Testis (tissue), 2 donors: ENCODE measurements at regions not wholly inside any gene's neighbourhood (a gene's known extent, or its start where the extent isn't known, plus 50 kb on each side); places are given as distances from the start of the nearest gene placed in this dataset.
"Not testable (repeated sequence)": the region's sequence is repeated elsewhere in the genome, so short reads cannot be mapped to it uniquely, and the experiment has no call there.

Experiments used
- DNase-seq: peaks from one replicate; pipeline ENCODE4 v3.0.0-alpha.2; 2019
- H3K27ac ChIP-seq, 2 donors: fragments of 200-600 bp; sonication (generic); one replicate each; pipeline ENCODE4 v1.5.1; 2019
- H3K27me3 ChIP-seq: fragments of 200-600 bp; sonication (generic); one replicate; pipeline ENCODE4 v1.5.1; 2019
- H3K36me3 ChIP-seq: fragments of 200-600 bp; sonication (generic); one replicate; pipeline ENCODE4 v1.5.1; 2017; ENCODE audit warnings: low read depth; ENCODE audit errors: missing control alignments
- H3K4me1 ChIP-seq: fragments of 200-600 bp; sonication (generic); one replicate; pipeline ENCODE4 v1.5.1; 2019
- H3K4me3 ChIP-seq, 2 donors: fragments of 200-600 bp; sonication (generic); one replicate each; pipeline ENCODE4 v1.5.1; 2017 to 2019
- H3K9me3 ChIP-seq: fragments of 200-600 bp; sonication (generic); one replicate; pipeline ENCODE4 v1.5.1; 2017
- CTCF ChIP-seq, 3 experiments: fragments of 450-650 bp in 2 of 3; fragments of 200-600 bp in 1 of 3; sonication (generic) in 1 of 3; IDR thresholded peaks; one replicate each; pipeline ENCODE4 v1.5.1; 2016 to 2019; ENCODE audit warnings: antibody characterized with exemption in 3 of 3, mild to moderate bottlenecking in 2 of 3, moderate library complexity in 1 of 3
- POLR2A ChIP-seq: fragments of 450-650 bp; IDR thresholded peaks from one replicate; pipeline ENCODE4 v1.6.1; 2017; ENCODE audit warnings: antibody characterized with exemption, mild to moderate bottlenecking, moderate library complexity
- WGBS, 2 donors: methylation state at CpG; one replicate each; pipeline ENCODE4 v1.1.5; 2018; 5-methylcytosine and 5-hydroxymethylcytosine counted together
- intact Hi-C: fragments of 100-400 bp; cut with DNase I; formaldehyde crosslinking; loops from one replicate; pipeline ENCODE4 v1.15.1; 2023; ENCODE audit warnings: low total_unique reads

- intact Hi-C loops: no loop called here
- 91 to 93% methylated on average over 4 of the region's 4 CpGs for WGBS, 2 donors
Measured at GRCh38 chr10:16199216-16199615, 237.6 kb upstream of the PTER start.

GRCh38 chr10:16223618-16224017, 213.2 kb upstream of the PTER start:
- intact Hi-C loops, H3K36me3 ChIP-seq, H3K9me3 ChIP-seq, H3K27me3 ChIP-seq, H3K4me3 ChIP-seq, DNase-seq, H3K27ac ChIP-seq, H3K4me1 ChIP-seq: not testable (repeated sequence)
- 85 to 96% methylated on average over 1 of the region's 1 CpG for WGBS, 2 donors

More at GRCh38 chr10:16199216-16199615, 237.6 kb upstream of the PTER start:
- Histone ChIP-seq H3K4me3 (no peak overlapping the region), H3K27ac (no peak overlapping the region), H3K27me3 (no peaks in the 10 kb centered on the region), H3K4me1 (no peaks in the 10 kb centered on the region), H3K36me3 (no peaks in the 10 kb centered on the region), H3K9me3 (no peaks in the 10 kb centered on the region)
- no peak for DNase-seq
- TF ChIP-seq CTCF (IDR thresholded peaks at IDR 0.05) (no peak), POLR2A (no peak)

- H3K27me3 ChIP-seq: no peaks in the 10 kb centered on the region
- TF ChIP-seq CTCF (IDR thresholded peaks at IDR 0.05): no peak
- WGBS, 2 donors: 88 to 90% methylated on average over 3 of the region's 3 CpGs
- H3K27ac ChIP-seq: no peak overlapping the region
- no peaks in the 10 kb centered on the region for H3K36me3 ChIP-seq
- no peak overlapping the region for H3K4me3 ChIP-seq
- no peak for DNase-seq
- no peaks in the 10 kb centered on the region for H3K4me1 ChIP-seq
- no peaks in the 10 kb centered on the region for H3K9me3 ChIP-seq
- intact Hi-C loops: no loop called here
Measured at GRCh38 chr10:16227674-16228073, 209.1 kb upstream of the PTER start.

GRCh38 chr10:16231176-16231575, 205.6 kb upstream of the PTER start:
- no peaks in the 10 kb centered on the region for H3K36me3 ChIP-seq
- no peaks in the 10 kb centered on the region for H3K9me3 ChIP-seq
- intact Hi-C loops: no loop called here
- TF ChIP-seq POLR2A (no peak), CTCF (IDR thresholded peaks at IDR 0.05) (no peak)
- no peak for DNase-seq
- no peaks in the 10 kb centered on the region for H3K27me3 ChIP-seq
- WGBS, 2 donors: 84 to 91% methylated on average over 2 of the region's 2 CpGs
- H3K4me1 ChIP-seq: no peaks in the 10 kb centered on the region
- no peak overlapping the region for H3K27ac ChIP-seq
- no peak overlapping the region for H3K4me3 ChIP-seq

GRCh38 chr10:16231734-16232435, 204.9 kb upstream of the PTER start:
- H3K27ac ChIP-seq: no peak overlapping the region
- 71 to 78% methylated on average over 11 of the region's 11 CpGs for WGBS, 2 donors
- H3K27me3 ChIP-seq: no peaks in the 10 kb centered on the region
- H3K36me3 ChIP-seq: no peaks in the 10 kb centered on the region
- no peak for DNase-seq
- intact Hi-C loops: no loop called here
- H3K9me3 ChIP-seq: no peaks in the 10 kb centered on the region
- H3K4me3 ChIP-seq: no peak overlapping the region
- H3K4me1 ChIP-seq: no peaks in the 10 kb centered on the region
- TF ChIP-seq CTCF (IDR thresholded peaks at IDR 0.05): no peak
- TF ChIP-seq POLR2A: no peak
